ENCODE measurements at regions not wholly inside any gene's neighbourhood (a gene's known extent, or its start where the extent isn't known, plus 50 kb on each side); places are given as distances from the start of the nearest gene placed in this dataset.

DNA sequence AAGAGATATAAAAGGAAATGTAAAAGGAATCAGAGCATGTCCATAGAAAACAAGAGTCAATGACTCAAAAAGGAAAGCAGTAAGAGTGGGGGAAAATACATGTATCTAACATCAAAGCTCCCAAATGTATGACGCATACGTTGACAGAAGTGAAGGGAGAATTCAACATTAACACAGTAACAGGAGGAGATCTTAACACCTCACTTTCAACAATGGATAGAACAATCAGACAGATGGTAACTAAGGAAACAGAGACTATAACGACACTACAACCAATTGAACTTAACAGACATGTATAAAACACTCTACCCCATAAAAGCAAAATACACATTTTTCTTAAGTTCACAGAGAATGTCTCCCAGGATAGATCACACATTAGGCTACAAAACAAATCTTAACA is 774.8 kb upstream of the ARGLU1 start:
- TF ChIP-seq CTCF (IDR thresholded peaks at IDR 0.05; ENCODE audit: low read depth, low read length): no peak
- TF ChIP-seq POLR2A (IDR thresholded peaks at IDR 0.05; ENCODE audit: extremely low read depth, insufficient read length): no peak
- no peak for TF ChIP-seq MAX (IDR thresholded peaks at IDR 0.05; ENCODE audit: low read depth, low read length)
- TF ChIP-seq MYC (IDR thresholded peaks at IDR 0.05; ENCODE audit: low read depth, low read length): no peak

Measured in NB4 (cell line).